HL-60 (cell line): ENCODE measurements at regions not wholly inside any gene's neighbourhood (a gene's known extent, or its start where the extent isn't known, plus 50 kb on each side); places are given as distances from the start of the nearest gene placed in this dataset.

Experiments
- DNase-seq, 2 experiments: peaks; one replicate each; pipeline ENCODE4 v3.0.0-alpha.2; 2010 to 2020; ENCODE audit warnings: low read depth in 1 of 2, low spot score in 1 of 2
- H3K27ac ChIP-seq: fragments of 250-450 bp; sonication (Bioruptor Pico); replicated peaks from 2 replicates; pipeline ENCODE4 v1.5.1; 2020; ENCODE audit warnings: mild to moderate bottlenecking, moderate library complexity
- H3K27me3 ChIP-seq: fragments of 250-450 bp; sonication (Bioruptor Pico); 2 replicates; pipeline ENCODE4 v1.5.1; 2021; ENCODE audit warnings: mild to moderate bottlenecking, moderate library complexity; ENCODE audit not compliant: insufficient read depth, poor library complexity, severe bottlenecking
- H3K4me3 ChIP-seq: replicated peaks from 2 replicates; pipeline ENCODE4 v1.5.1; 2011; ENCODE audit warnings: mild to moderate bottlenecking, control low read depth, low read length; ENCODE audit not compliant: insufficient read depth
- CTCF ChIP-seq: IDR thresholded peaks from one replicate; pipeline ENCODE4 v1.5.1; 2011; ENCODE audit warnings: low read length, control low read depth, inconsistent platforms; ENCODE audit not compliant: insufficient read depth
- GABPA ChIP-seq: IDR thresholded peaks from 2 replicates; pipeline ENCODE4 v1.6.1; 2012; ENCODE audit warnings: low read depth
- POLR2AphosphoS5 ChIP-seq: IDR thresholded peaks from 2 replicates; pipeline ENCODE4 v1.6.1; 2012; ENCODE audit warnings: low read depth
- SPI1 ChIP-seq: IDR thresholded peaks from 2 replicates; pipeline ENCODE4 v1.6.1; 2012; ENCODE audit warnings: low read depth, mild to moderate bottlenecking, borderline replicate concordance
- TF ChIP-seq, protein P1 (sequence below): IDR thresholded peaks from 2 replicates; pipeline ENCODE4 v1.6.1; 2012; ENCODE audit warnings: low read depth; ENCODE audit not compliant: insufficient replicate concordance

GRCh38 chr17:72498364-72499210 lies 377.8 kb downstream of the SOX9 start:
- H3K27ac ChIP-seq: no peak overlapping the region
- no peak overlapping the region for H3K4me3 ChIP-seq
- no peak for TF ChIP-seq SPI1
- no peak for TF ChIP-seq GABPA
- TF ChIP-seq POLR2AphosphoS5: no peak
- TF ChIP-seq, protein P1, sequence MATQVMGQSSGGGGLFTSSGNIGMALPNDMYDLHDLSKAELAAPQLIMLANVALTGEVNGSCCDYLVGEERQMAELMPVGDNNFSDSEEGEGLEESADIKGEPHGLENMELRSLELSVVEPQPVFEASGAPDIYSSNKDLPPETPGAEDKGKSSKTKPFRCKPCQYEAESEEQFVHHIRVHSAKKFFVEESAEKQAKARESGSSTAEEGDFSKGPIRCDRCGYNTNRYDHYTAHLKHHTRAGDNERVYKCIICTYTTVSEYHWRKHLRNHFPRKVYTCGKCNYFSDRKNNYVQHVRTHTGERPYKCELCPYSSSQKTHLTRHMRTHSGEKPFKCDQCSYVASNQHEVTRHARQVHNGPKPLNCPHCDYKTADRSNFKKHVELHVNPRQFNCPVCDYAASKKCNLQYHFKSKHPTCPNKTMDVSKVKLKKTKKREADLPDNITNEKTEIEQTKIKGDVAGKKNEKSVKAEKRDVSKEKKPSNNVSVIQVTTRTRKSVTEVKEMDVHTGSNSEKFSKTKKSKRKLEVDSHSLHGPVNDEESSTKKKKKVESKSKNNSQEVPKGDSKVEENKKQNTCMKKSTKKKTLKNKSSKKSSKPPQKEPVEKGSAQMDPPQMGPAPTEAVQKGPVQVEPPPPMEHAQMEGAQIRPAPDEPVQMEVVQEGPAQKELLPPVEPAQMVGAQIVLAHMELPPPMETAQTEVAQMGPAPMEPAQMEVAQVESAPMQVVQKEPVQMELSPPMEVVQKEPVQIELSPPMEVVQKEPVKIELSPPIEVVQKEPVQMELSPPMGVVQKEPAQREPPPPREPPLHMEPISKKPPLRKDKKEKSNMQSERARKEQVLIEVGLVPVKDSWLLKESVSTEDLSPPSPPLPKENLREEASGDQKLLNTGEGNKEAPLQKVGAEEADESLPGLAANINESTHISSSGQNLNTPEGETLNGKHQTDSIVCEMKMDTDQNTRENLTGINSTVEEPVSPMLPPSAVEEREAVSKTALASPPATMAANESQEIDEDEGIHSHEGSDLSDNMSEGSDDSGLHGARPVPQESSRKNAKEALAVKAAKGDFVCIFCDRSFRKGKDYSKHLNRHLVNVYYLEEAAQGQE: no peak
- TF ChIP-seq CTCF: no peak
- no peaks in the 10 kb centered on the region for H3K27me3 ChIP-seq
- no peak for DNase-seq

DNA sequence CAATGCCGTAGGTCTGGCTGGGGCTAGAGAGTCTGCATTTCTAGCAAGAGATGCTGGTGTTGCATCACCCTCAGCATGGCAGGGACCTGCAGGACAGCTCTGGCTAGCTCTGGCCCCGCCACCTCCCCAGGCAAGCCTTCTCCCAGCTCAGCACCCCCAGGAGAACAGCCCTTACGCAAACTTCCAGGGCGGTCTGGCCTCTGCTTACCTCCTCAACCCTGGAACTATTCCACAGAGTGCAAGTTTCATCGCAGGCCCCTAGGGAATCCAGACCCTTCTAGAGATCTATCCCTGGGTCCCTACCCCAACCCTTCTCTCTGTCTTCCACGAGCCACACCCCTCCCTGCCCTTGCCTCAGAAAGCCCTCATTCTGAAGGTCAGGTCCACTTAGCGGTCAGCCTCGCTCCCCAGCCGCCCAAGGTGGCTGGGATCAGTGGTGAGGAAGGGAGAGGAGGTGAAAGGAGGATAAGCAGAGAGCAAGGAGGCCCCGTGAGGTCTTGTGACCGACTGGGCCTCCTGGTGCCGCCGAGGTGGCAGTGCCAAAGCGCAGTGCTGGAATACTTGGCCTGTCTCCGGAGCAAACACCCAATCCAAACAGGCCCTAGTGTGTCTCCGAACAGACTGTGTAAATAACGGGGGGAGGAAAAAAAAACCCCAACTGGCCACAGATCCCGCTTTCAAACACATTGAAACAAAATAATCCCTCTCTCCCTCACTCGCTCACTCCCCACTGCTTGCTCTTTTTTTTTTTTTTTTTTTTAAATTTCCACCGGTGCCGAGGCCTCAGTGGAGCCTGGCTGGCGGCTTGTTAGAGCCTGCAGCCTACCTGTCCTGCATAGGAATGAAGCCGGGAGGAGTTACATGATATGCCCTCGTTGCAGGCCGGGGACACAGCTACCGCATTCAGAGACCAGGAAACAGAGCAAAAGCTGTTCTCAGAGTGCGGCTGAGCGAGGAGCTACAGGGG lies 380.9 kb downstream of the SOX9 start:
- no peak for DNase-seq
- no peak overlapping the region for H3K4me3 ChIP-seq
- no peaks in the 10 kb centered on the region for H3K27me3 ChIP-seq
- no peak overlapping the region for H3K27ac ChIP-seq
- TF ChIP-seq CTCF: no peak
- no peak for TF ChIP-seq GABPA
- TF ChIP-seq SPI1: no peak
- TF ChIP-seq POLR2AphosphoS5: no peak
- TF ChIP-seq, protein P1: no peak

DNA sequence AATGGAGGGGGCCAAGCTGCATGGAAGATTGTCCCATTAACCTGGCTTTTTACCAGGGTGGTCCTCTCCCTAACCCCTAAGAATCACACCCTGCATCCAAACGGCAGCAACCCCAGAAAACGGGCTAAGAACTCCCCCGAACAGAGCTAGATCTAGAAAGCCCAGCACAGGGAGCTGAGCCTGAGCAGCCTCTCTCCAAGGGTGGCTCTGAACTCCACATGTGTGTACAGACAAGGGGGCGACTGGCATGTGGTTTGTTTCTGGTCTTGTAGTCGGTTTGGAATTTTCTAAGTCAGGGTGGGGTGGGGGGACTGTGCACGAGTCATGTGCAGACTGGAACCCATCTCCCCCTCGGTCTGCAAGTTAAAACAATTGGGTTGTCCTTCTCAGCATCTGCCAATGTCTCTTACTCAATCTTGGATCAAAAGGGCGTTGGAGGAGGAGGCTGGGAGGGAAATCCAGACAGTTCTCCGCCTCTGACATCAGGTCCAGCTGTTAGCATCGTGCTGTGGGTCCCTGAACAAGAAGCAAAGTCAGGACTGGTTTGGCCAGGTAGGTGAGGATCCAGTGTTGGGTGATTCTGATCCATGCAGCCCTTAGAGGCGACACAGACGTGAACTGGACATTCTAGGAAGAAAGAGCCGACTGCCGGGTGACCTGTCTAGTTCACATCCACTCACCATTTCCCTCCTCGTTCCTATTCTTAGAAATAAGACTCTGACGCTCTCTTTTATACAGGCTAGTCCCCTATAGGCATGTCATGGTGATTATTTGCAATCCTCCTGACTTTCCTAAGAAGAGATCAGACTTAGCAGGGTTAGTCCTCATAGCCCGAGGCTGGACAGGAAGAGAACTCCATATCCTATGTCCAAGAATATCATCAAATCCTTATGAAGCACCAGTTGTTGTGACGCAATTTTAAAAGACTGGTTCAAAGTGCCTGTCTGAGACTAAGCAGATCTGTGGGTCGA lies 381.8 kb downstream of the SOX9 start:
- no peaks in the 10 kb centered on the region for H3K27me3 ChIP-seq
- H3K27ac ChIP-seq: no peak overlapping the region
- DNase-seq: no peak
- TF ChIP-seq SPI1 (no peak), POLR2AphosphoS5 (no peak), GABPA (no peak), CTCF (no peak)
- TF ChIP-seq, protein P1: no peak
- H3K4me3 ChIP-seq: no peak overlapping the region
